Fibroblast of skin of left biceps (primary cell): ENCODE measurements at regions not wholly inside any gene's neighbourhood (a gene's known extent, or its start where the extent isn't known, plus 50 kb on each side); places are given as distances from the start of the nearest gene placed in this dataset.
A peak's percentile ranks its signal among the peaks of the same experiment; 100 is the strongest.

ENCODE experiments used
- DNase-seq, 2 experiments: peaks; one replicate each; pipeline ENCODE4 v3.0.0-alpha.2; 2013; ENCODE audit warnings: low read depth in 2 of 2

DNA sequence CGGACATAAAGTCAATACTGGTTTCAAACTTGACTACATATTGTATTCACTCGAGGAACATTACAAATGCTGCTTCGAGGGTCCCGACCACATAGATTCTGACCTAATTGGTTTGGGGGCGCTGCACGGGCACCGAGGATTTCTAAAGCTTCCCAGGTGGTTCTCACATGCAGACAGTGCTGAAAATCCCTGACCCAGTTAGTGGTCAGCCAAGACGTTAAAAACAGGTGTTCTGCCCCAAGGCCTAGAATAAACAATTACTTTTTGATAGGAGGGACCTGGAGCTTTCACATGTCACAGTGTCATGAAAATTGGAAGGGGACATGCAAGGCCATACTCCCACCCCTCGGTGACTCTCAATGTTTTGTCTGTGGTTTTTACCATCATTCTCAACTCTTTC is 368.9 kb downstream of the RNF144A start:
- DNase-seq = no peak

DNA sequence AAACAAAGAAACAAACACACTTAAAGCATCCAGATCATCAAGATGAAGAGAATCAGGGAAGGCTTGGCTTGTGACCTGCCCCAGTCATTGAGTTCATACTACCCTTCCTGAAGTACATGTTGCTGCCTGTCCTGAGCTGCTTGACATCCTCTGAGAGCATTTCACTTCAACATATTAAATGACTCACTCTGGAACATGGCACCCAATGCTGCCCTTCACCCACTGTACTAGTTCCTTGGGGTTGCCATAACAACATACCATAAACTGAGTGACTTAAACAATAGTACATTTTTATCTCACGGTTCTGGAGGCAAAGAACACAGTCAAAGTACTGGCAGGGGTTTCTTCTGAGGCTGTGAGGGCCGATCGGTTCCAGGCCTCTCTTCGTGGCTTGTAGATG is 371.3 kb downstream of the RNF144A start:
- no peak for DNase-seq

DNA sequence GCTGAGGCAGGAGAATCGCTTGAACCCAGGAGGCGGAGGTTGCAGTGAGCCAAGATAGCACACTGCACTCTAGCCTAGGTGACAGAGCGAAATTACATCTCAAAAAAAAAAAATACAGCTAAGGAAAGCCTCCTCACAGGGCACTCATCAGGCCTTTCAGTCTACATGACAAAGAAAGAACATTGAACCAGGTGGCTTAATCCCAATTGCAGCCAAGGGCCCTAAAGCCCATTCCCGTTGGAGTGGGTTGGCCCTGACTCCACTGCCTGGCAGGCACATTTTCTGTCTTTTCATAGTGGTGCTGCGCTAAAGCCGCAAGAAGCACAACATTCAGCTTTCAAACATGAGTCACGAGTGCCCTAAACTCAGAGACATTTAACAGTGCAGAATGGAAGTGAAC is 372.5 kb downstream of the RNF144A start:
- DNase-seq = no peak

DNA sequence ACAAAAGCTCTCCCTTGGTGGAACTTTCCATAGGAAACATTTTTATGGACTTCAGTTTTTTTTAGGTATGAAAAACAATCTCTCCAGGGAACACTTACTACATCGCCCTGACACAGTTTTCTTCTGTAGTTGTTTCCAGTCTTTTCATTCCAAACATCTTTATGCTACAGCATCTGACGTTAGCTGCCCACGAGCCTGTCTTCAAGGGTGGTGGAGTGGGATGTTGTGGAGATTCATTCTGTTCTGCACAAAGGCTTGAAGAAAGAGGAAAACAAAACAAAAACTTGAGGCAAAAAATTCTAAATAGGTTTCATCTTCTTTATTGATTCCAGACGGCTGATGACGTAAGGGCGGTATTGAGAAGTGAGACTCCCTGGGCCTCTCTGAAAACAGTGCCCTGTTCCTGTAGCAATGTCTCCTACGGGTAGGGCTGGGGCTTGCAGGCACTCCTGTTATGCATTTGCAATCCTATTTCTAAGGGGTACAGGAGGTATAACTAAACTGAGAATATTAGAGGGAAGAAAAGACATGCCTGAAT is 375.0 kb downstream of the RNF144A start:
- DNase-seq = peak; percentile 26 to 27

DNA sequence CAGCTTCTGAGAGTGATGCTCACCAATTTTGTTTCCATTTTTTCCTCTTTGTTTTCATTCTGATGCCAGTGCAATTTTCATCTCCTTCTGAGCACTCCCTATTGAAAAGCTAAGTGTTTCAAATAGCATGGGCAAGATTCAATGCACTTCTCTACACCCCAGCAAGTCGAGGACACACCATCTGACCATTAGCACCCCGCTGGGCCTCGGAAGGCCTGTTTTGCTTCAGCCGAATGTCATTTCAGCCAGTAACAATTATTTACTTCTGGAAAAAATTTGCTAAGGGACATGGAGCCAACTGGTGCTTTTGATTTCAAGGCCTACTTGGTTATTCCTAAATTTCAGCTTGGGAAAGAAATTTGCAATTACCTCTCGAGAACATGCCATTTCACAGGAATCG is 392.4 kb downstream of the RNF144A start:
- no peak for DNase-seq

DNA sequence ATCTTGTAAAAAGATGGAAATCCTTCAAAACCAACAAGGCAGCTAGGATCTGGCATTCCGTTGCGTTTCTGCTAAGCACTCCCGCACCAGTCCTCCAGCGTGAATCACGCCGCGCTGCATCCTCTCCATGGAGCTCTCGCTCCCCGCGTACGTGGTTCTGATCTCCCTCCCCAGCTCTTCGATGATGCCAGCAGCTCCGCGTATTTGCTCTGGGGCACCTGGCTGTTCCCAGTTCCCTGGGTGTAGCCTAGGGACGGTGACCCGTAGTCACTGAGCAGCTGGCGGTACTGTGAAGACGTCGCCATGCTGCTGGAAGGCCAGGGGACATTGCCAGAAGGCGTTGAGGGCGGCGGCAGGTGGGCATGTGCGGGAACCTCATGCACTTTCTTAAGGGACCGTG is 407.5 kb downstream of the RNF144A start:
- DNase-seq = no peak

DNA sequence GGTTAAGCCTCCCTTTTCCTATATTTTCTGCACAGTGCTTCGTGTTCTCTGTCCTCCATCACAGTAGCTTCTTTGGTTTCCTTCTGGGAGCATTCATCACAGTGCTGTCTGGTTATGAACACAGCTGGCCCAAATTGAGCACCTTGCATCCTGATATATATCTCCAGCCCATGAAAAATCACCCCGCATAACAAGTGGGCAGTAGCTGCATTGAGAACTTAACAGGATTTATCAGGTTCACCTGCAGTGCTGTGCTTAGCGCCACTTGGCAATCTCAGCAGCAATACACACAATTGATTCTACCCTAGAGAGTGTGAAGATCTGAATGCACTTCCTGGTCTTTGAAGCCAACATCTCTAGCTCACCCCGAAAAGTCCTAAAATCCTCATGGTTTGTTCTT is 408.0 kb downstream of the RNF144A start:
- no peak for DNase-seq

DNA sequence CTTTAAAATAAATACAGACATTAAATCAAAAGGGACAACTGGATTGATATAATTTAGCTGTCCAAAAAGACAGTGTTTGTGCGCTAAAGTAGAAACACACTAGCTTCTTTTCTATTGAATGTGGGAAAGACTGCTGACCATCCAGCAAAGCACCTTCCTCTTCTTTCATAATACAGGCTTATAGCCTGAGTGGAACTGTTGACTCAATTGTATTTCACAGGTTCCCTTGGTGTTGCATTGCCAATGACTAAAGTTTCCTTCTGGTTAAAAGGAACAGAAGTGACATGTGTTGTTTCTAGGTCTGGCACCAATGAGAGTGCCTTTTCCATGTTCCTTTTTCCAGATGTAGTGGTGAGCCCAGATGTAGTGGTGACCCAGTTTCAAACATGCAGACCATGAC is 412.3 kb downstream of the RNF144A start:
- no peak for DNase-seq

DNA sequence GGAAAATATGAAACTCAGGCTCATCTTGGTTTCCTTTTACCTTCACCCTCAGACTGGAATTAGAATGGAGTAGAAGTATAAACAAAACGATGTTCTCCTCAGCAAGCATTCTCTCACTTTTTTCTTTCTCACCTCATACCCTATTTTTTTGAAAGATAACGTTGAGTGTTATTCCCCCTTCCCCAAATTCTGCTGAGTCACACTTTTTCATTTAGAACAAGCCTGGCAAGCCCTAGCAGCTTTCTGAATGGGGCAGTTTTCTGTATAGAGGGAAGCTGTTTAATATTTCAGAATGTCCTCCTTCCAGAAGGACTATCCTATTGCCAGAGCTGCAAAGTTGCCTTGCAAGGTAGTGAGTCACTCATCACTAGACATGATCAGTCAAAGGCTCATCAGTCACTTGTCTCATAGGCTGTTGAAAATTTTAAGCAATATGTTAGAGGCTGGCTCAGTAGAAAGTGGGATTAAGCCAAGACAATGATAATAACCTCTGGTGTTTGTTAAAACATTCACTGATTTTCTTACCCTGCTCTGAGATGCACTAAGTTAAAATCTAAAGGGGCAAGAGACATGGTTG is 416.1 kb downstream of the RNF144A start:
- no peak for DNase-seq

DNA sequence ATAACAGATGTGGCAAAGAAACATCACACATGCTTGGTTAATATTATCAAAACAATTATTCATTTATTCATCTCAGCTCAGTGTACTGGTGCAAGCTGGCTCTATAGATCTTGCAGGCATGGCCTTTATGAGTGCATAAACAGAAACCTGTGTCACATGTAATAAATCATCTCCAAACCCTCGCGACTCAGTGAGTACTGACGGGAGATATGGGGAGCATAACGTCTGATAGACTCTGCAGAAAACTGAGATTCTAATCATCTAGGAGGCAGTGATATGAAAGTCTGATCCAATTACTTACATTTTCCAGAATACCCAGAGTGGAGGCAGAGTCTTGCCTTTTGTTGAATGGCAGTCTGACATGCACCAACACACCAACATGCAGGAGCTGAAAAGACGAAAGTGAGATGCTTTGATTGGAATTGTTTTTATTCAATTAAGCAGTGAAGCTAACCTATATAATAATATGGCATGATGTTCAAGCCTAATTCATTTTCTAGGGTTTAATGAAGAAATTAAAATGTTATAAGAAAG is 416.8 kb downstream of the RNF144A start:
- DNase-seq = no peak

DNA sequence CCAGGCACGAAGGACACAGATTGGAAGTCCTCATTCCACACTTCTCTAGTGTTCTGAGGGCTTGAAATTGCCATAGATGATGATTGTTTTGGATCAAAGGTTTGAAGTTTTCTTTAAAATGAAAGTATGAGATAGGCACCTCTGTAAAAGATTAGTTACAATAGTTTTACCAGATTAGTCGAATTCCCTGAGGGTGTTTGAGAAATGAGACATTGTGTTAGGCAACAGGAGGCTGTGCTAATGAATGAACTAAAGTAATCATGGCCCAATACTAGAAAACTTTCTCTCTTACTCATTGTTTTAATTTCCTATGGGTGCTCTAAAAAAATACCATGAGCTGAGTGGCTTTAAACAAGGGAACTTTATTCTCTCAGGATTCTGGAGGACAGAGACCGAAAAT is 421.7 kb downstream of the RNF144A start:
- no peak for DNase-seq

DNA sequence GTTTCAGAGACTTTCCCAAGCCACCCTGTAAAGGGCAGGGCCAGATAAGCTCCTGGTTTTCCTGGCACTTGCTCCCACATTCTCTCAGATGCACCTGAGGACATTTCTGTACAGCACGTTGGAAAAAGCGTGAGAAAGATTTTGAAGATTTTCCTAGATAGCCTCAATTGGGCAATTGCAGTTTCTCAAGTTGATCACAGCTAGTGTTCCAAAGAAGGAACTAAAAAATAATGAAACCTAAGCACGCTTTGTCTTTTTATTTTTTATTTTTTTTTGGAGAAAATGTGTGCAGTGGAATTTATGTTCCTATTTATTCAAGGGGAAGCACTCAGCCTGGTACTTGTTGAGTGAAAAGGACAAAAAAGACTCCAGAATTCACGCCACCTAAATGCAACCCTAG is 429.1 kb downstream of the RNF144A start:
- no peak for DNase-seq

DNA sequence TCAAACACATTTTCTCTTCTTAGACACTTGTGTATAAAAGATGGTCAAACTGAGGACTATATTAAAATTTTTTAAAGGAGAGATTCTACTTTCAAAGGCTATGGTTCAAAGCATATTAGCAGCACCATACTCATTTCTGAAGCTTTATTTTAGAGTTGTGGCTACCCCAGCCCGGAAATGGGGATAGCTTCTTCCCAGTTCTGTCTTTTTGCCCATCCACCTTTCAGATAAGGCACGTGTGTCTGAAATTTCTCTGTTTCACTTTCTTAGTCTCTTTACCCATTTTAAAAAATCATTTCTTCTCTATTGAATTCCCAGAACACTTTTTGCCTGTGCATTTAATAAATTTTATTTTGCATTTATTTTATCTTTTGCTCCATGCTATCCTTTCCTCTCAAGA is 431.5 kb downstream of the RNF144A start:
- no peak for DNase-seq

DNA sequence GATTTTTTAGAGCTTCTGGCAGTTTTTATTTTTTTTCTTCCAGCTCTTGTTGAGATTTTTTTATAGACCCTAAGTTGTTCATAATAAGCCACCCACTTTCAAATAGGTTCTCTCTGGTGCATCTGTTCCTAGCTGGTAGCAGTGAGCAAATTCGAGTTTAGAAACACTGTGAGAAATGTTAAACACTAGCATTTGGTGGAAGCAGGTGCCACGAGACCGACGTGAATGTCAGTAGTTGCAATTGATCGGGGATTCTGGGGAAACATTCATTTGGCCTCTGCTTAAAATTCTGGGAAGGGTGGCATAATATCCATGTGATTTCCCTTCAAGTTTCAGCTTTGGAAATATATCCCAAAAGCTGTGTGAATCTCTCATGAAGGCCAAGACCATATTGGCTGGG is 435.0 kb downstream of the RNF144A start:
- DNase-seq = no peak

DNA sequence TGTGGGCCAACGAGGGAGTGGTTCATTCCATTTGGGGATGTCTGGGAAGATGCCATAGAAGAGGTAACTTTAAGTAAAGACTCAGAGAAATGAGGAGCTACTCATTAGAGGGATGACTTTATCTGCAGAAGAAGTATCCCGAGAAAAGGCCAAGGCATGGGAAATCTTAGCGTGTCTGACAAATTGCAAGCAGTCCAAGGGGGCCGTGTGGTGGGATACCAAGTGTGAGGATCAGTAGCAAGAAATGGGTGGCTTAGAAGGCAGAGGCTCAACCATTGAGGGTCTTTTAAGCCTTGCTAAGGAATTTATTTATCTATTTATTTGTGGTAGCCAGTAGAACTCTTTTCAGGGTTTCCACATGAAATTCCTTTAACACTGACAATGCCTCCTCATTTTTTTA is 436.4 kb downstream of the RNF144A start:
- no peak for DNase-seq

DNA sequence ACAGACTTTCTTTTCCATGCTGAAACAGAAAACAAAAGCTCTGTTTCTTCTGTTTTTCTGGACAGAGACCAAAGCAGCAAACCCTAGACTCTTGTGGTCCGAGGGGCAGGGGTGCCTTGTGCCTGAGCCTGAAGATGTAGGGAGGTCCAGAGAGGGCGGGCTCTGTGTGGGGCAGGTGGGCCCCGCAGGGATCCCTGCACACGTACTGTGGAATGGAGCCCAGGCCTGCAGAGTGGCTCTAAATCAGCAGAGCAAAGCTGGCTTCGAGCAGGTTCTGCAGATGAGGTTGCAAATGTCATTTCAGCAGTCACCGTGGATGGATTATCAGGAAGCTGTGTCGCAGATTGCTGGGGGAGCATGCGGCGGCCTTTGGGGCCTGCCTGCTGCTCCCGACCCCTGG is 438.6 kb downstream of the RNF144A start:
- no peak for DNase-seq

DNA sequence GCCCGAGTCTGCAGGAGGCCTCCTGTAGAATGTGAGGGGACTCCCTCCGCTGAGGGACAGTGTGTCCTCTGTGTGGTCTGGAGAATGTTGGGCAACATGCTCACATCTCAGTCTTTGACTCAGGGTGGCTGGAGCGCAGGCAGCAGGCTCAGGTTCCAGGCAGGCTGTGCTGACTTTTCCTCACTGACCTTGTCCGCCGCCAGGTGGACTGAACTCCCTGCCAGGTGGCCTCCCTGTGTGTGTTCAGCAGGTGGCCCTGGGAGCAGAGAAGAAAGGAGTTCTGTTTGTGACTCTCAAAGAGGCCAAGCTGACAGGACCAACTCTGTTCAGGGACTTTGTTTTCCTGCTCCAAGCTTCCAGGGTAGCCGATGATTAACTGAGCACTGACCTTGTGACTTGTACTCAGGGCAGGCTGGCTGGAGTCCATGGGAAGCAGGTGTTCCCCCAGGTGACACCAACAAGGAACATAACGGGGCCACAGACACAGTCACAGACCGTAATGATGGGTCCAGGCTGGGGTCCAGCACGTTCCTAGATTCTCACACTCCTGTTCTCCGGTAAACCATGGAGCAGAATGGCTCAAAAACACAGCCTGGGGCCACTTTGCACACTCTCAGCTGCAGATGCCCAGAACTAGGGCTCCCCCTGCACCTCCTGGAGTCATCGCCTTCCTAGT is 439.8 kb downstream of the RNF144A start:
- DNase-seq = no peak

DNA sequence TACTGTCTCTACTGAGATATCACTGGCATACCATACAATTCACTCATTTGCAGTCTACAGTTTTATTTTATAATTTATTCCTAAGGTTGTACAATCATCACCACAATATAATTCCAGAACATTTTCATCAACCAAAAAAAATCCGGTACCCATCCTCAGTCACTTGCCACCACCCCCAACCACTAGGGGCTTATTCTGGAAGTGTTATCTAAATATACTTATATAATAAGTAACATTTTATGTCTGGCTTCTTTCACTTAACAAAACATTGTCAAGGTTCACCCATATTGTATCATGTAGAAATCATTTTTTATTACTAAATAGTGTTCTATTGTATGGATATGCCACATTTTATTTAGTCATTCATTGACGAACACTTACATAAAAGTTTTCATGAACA is 440.8 kb downstream of the RNF144A start:
- no peak for DNase-seq

DNA sequence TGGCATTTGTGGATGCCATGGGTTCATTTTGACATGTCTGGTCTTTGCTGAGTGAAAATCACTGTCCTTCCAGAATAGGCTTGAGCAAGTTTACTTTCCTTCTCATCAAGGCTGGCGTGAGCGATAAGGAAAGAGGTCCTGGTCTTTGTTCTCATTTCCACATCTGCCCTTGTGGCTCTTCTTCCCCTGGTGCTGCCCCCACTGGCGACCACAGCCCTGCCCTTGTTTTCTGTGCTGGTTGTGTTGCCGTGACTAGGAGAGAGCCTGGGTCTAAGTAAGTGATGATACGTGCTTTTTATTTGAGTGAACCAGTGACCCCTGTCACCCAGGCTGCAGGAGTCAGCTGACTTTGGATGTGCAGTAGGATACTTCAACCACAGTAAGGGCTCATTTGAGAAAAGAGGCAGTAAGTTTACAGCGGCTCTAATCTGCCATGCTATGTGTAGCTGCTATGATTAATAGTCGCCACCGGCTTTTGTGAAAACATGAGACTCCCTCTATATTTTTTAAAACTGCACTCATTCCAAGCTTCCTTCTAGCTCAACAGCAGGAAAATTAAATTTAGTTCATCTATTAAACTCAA is 441.7 kb downstream of the RNF144A start:
- no peak for DNase-seq

DNA sequence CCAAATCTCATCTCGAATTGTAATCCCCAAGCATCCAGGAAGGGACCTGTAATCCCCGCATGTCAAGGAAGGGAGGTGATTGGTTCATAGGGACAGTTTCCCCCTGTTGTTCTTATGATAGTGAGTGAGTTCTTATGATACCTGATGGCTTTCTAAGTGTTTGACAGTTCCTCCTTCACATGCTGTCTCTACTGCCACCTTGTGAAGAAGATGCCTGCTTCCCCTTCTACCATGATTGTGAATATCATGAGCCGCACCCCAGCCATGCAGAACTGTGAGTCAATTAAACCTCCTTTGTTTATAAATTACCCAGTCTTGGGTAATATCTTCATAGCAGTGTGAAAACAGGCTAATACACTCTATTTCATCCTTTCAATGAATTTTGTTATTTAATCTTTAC is 446.7 kb downstream of the RNF144A start:
- DNase-seq = no peak

DNA sequence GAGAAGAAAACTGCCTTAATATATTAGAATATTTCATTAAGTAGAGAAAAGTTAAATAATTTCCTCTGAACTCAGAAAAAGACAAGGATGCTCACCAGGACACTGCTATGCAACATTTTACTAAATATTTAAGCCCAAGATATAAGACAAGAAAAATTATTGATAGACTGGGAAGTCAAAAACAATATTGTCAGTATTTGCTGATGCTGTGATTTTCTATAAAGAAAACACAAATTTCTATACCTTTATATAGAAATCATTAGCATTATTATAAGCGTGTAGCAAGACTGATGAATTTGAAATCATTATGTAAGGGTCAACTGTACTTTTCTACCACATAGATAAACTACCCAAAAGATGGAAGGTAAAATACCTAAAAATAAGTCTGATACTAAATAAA is 451.0 kb downstream of the RNF144A start:
- DNase-seq = no peak

DNA sequence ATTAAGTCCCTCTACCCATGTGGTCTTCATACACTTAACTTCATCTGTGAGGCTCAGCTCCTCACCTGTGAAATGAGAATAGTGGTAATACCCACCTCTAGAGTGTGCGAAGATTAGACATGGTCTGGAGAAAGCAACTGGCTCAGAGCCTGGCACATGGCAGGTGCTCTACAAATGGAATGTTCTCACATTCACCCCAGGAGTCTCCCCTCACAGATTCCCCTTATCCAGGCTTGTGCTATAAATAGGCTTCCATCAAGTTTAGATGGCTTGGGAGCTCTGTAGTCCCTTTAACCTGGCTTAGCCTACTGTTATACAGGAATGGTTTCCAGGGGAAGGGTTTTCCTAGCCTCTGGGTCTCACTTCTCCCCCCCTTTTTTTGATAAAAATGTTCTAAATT is 455.9 kb downstream of the RNF144A start:
- DNase-seq = no peak

DNA sequence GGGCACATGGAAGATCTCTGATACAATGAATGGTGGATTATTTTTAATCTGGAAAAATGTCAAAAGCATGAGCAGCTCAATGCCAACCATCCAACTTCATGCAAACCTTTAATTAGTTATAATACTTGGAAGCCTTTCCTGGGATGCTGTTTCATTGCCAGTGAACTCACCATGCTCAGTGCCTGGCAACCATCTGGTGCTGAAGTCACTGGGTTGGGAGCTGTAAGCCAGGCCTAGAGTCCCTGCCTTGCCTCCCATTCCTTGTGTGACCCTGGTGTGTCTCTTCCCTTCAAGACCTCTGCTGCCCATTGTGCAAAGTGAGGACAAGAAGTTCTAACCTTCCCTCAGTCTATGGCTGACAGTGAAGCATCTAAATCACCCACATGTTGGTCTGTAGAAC is 458.7 kb downstream of the RNF144A start:
- no peak for DNase-seq
